ENCODE measurements at regions not wholly inside any gene's neighbourhood (a gene's known extent, or its start where the extent isn't known, plus 50 kb on each side); places are given as distances from the start of the nearest gene placed in this dataset.
A peak's percentile ranks its signal among the peaks of the same experiment; 100 is the strongest.
"Not testable (repeated sequence)": the region's sequence is repeated elsewhere in the genome, so short reads cannot be mapped to it uniquely, and the experiment has no call there.

GRCh38 chr10:28897617-28898464 lies 220.5 kb downstream of the BAMBI start:
- Histone ChIP-seq H3K4me1 (ENCODE audit: control insufficient read depth, insufficient read depth, low read length, poor library complexity, severe bottlenecking) (peaks cover 5% of the 10 kb centered on the region), H3K36me3 (ENCODE audit: control insufficient read depth, insufficient read depth, low read length) (no peaks in the 10 kb centered on the region), H3K27ac (ENCODE audit: low read depth, low read length, severe bottlenecking) (peak overlapping the region; percentile 67), H3K9me3 (ENCODE audit: control insufficient read depth, low read length) (peaks cover 9% of the 10 kb centered on the region), H3K4me3 (ENCODE audit: extremely low read depth, insufficient read depth, low read length, poor library complexity, severe bottlenecking) (no peak overlapping the region)
- 75 to 84% methylated on average over 21 to 22 of the region's 23 CpGs for WGBS, 2 experiments (ENCODE audit: insufficient coverage in 2 of 2)

- H3K9me3 ChIP-seq (ENCODE audit: control insufficient read depth, low read length): peaks cover 6% of the 10 kb centered on the region
- no peak overlapping the region for H3K27ac ChIP-seq (ENCODE audit: low read depth, low read length, severe bottlenecking)
- H3K4me1 ChIP-seq (ENCODE audit: control insufficient read depth, insufficient read depth, low read length, poor library complexity, severe bottlenecking): peaks cover 10% of the 10 kb centered on the region
- H3K4me3 ChIP-seq (ENCODE audit: extremely low read depth, insufficient read depth, low read length, poor library complexity, severe bottlenecking): no peak overlapping the region
- 100% methylated on average over 1 of the region's 3 CpGs; no CpG with 5 or more reads in 1 of the 2 experiments for WGBS, 2 experiments (ENCODE audit: insufficient coverage in 2 of 2)
- no peaks in the 10 kb centered on the region for H3K36me3 ChIP-seq (ENCODE audit: control insufficient read depth, insufficient read depth, low read length)
These were observed 224.9 kb downstream of the BAMBI start for GRCh38 chr10:28902215-28902614.

GRCh38 chr10:28903063-28903462 lies 225.7 kb downstream of the BAMBI start:
- H3K4me3 ChIP-seq (ENCODE audit: extremely low read depth, insufficient read depth, low read length, poor library complexity, severe bottlenecking): no peak overlapping the region
- H3K36me3 ChIP-seq (ENCODE audit: control insufficient read depth, insufficient read depth, low read length): no peaks in the 10 kb centered on the region
- H3K9me3 ChIP-seq (ENCODE audit: control insufficient read depth, low read length): peaks cover 6% of the 10 kb centered on the region
- H3K27ac ChIP-seq (ENCODE audit: low read depth, low read length, severe bottlenecking): no peak overlapping the region
- peaks cover 10% of the 10 kb centered on the region for H3K4me1 ChIP-seq (ENCODE audit: control insufficient read depth, insufficient read depth, low read length, poor library complexity, severe bottlenecking)
- no CpG with 5 or more reads among the region's 2 CpGs for WGBS, 2 experiments (ENCODE audit: insufficient coverage in 2 of 2)

- Histone ChIP-seq H3K4me1 (ENCODE audit: control insufficient read depth, insufficient read depth, low read length, poor library complexity, severe bottlenecking) (peaks cover 10% of the 10 kb centered on the region), H3K36me3 (ENCODE audit: control insufficient read depth, insufficient read depth, low read length) (no peaks in the 10 kb centered on the region), H3K27ac (ENCODE audit: low read depth, low read length, severe bottlenecking) (no peak overlapping the region), H3K9me3 (ENCODE audit: control insufficient read depth, low read length) (peaks cover 6% of the 10 kb centered on the region), H3K4me3 (ENCODE audit: extremely low read depth, insufficient read depth, low read length, poor library complexity, severe bottlenecking) (no peak overlapping the region)
- 100% methylated on average over 1 of the region's 6 CpGs; no CpG with 5 or more reads in 1 of the 2 experiments for WGBS, 2 experiments (ENCODE audit: insufficient coverage in 2 of 2)
These were observed 226.4 kb downstream of the BAMBI start for GRCh38 chr10:28903736-28904135.

- 87 to 100% methylated on average over 4 of the region's 5 CpGs for WGBS, 2 experiments (ENCODE audit: insufficient coverage in 2 of 2)
- H3K4me1 ChIP-seq (ENCODE audit: control insufficient read depth, insufficient read depth, low read length, poor library complexity, severe bottlenecking): peaks cover 10% of the 10 kb centered on the region
- no peak overlapping the region for H3K4me3 ChIP-seq (ENCODE audit: extremely low read depth, insufficient read depth, low read length, poor library complexity, severe bottlenecking)
- no peaks in the 10 kb centered on the region for H3K36me3 ChIP-seq (ENCODE audit: control insufficient read depth, insufficient read depth, low read length)
- H3K9me3 ChIP-seq (ENCODE audit: control insufficient read depth, low read length): peaks cover 6% of the 10 kb centered on the region
- H3K27ac ChIP-seq (ENCODE audit: low read depth, low read length, severe bottlenecking): no peak overlapping the region
These were observed 228.1 kb downstream of the BAMBI start for GRCh38 chr10:28905371-28905770.

GRCh38 chr10:28906011-28906411 lies 228.7 kb downstream of the BAMBI start:
- Histone ChIP-seq H3K36me3 (ENCODE audit: control insufficient read depth, insufficient read depth, low read length) (no peaks in the 10 kb centered on the region), H3K27ac (ENCODE audit: low read depth, low read length, severe bottlenecking) (no peak overlapping the region), H3K4me3 (ENCODE audit: extremely low read depth, insufficient read depth, low read length, poor library complexity, severe bottlenecking) (no peak overlapping the region), H3K9me3 (ENCODE audit: control insufficient read depth, low read length) (peaks cover 5% of the 10 kb centered on the region), H3K4me1 (ENCODE audit: control insufficient read depth, insufficient read depth, low read length, poor library complexity, severe bottlenecking) (peaks cover 10% of the 10 kb centered on the region)
- 94 to 96% methylated on average over 7 to 8 of the region's 11 CpGs for WGBS, 2 experiments (ENCODE audit: insufficient coverage in 2 of 2)

GRCh38 chr10:28906415-28906814 lies 229.1 kb downstream of the BAMBI start:
- peaks cover 1% of the 10 kb centered on the region for H3K9me3 ChIP-seq (ENCODE audit: control insufficient read depth, low read length)
- no peaks in the 10 kb centered on the region for H3K36me3 ChIP-seq (ENCODE audit: control insufficient read depth, insufficient read depth, low read length)
- peaks cover 10% of the 10 kb centered on the region for H3K4me1 ChIP-seq (ENCODE audit: control insufficient read depth, insufficient read depth, low read length, poor library complexity, severe bottlenecking)
- no peak overlapping the region for H3K4me3 ChIP-seq (ENCODE audit: extremely low read depth, insufficient read depth, low read length, poor library complexity, severe bottlenecking)
- H3K27ac ChIP-seq (ENCODE audit: low read depth, low read length, severe bottlenecking): no peak overlapping the region
- WGBS, 2 experiments (ENCODE audit: insufficient coverage in 2 of 2): no CpG with 5 or more reads among the region's 4 CpGs

- Histone ChIP-seq H3K4me3 (ENCODE audit: extremely low read depth, insufficient read depth, low read length, poor library complexity, severe bottlenecking) (no peak overlapping the region), H3K9me3 (ENCODE audit: control insufficient read depth, low read length) (no peaks in the 10 kb centered on the region), H3K27ac (ENCODE audit: low read depth, low read length, severe bottlenecking) (no peak overlapping the region), H3K4me1 (ENCODE audit: control insufficient read depth, insufficient read depth, low read length, poor library complexity, severe bottlenecking) (peaks cover 10% of the 10 kb centered on the region), H3K36me3 (ENCODE audit: control insufficient read depth, insufficient read depth, low read length) (no peaks in the 10 kb centered on the region)
- WGBS, 2 experiments (ENCODE audit: insufficient coverage in 2 of 2): 90 to 93% methylated on average over 3 of the region's 3 CpGs
These were observed 229.6 kb downstream of the BAMBI start for GRCh38 chr10:28906934-28907333.

- no peaks in the 10 kb centered on the region for H3K9me3 ChIP-seq (ENCODE audit: control insufficient read depth, low read length)
- H3K36me3 ChIP-seq (ENCODE audit: control insufficient read depth, insufficient read depth, low read length): no peaks in the 10 kb centered on the region
- H3K4me3 ChIP-seq (ENCODE audit: extremely low read depth, insufficient read depth, low read length, poor library complexity, severe bottlenecking): no peak overlapping the region
- H3K4me1 ChIP-seq (ENCODE audit: control insufficient read depth, insufficient read depth, low read length, poor library complexity, severe bottlenecking): peaks cover 10% of the 10 kb centered on the region
- H3K27ac ChIP-seq (ENCODE audit: low read depth, low read length, severe bottlenecking): no peak overlapping the region
- 96 to 97% methylated on average over 5 of the region's 5 CpGs for WGBS, 2 experiments (ENCODE audit: insufficient coverage in 2 of 2)
These were observed 232.6 kb downstream of the BAMBI start for GRCh38 chr10:28909875-28910274.

- Histone ChIP-seq H3K9me3 (ENCODE audit: control insufficient read depth, low read length) (no peaks in the 10 kb centered on the region), H3K4me3 (ENCODE audit: extremely low read depth, insufficient read depth, low read length, poor library complexity, severe bottlenecking) (no peak overlapping the region), H3K36me3 (ENCODE audit: control insufficient read depth, insufficient read depth, low read length) (no peaks in the 10 kb centered on the region), H3K27ac (ENCODE audit: low read depth, low read length, severe bottlenecking) (no peak overlapping the region), H3K4me1 (ENCODE audit: control insufficient read depth, insufficient read depth, low read length, poor library complexity, severe bottlenecking) (peaks cover 7% of the 10 kb centered on the region)
- 86 to 98% methylated on average over 3 of the region's 3 CpGs for WGBS, 2 experiments (ENCODE audit: insufficient coverage in 2 of 2)
These were observed 233.6 kb downstream of the BAMBI start for GRCh38 chr10:28910956-28911355.

- not testable (repeated sequence) for H3K36me3 ChIP-seq (ENCODE audit: control insufficient read depth, insufficient read depth, low read length); H3K27ac ChIP-seq (ENCODE audit: low read depth, low read length, severe bottlenecking); H3K4me3 ChIP-seq (ENCODE audit: extremely low read depth, insufficient read depth, low read length, poor library complexity, severe bottlenecking); H3K4me1 ChIP-seq (ENCODE audit: control insufficient read depth, insufficient read depth, low read length, poor library complexity, severe bottlenecking); H3K9me3 ChIP-seq (ENCODE audit: control insufficient read depth, low read length)
- 96 to 100% methylated on average over 3 to 4 of the region's 8 CpGs for WGBS, 2 experiments (ENCODE audit: insufficient coverage in 2 of 2)
These were observed 234.2 kb downstream of the BAMBI start for GRCh38 chr10:28911511-28911910.
